HT1080 (cell line): ENCODE measurements at regions not wholly inside any gene's neighbourhood (a gene's known extent, or its start where the extent isn't known, plus 50 kb on each side); places are given as distances from the start of the nearest gene placed in this dataset.
A peak's percentile ranks its signal among the peaks of the same experiment; 100 is the strongest.

Source experiments
- DNase-seq: peaks from one replicate; pipeline ENCODE4 v3.0.0-alpha.2; 2015; ENCODE audit warnings: low read depth

DNA sequence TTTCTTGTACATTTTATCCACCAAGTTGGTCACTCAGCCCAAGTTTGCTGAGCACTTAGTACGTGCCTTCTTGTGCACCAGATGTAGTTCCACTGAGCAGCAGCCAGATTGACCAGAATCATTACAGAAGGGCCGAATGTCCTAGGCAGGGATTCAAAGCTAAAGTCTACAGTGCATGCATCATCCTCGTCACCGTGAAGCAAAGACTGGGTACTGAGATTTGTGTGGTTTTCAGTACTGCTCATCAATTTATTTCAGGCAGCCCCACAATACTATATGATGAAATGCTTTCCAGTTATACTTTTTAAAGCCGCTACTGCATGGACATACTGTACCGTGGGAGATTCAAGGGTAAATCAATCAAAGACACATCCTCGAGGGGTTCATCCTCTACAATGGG, 227.0 kb downstream of the ARRDC4 start:
- DNase-seq: no peak

DNA sequence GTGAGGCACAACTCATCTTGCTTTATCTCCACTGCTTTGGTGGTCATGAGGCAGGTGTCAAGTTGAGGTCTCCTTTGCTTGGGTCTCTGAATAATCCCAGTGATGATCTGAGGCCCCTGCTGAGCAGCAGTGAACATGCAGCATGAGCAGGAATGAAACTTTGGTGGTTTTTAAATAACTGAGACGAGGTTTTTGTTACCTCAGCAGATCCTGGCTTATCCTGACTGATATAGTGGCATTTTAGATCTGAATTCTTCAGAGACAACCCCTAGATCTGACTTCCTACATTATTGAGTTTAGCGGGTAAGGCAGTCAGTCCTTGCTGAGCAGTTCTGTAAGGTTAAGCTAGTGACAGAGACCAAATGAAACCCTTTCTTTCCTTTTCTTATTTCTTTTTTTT, 230.4 kb downstream of the ARRDC4 start:
- DNase-seq: no peak

DNA sequence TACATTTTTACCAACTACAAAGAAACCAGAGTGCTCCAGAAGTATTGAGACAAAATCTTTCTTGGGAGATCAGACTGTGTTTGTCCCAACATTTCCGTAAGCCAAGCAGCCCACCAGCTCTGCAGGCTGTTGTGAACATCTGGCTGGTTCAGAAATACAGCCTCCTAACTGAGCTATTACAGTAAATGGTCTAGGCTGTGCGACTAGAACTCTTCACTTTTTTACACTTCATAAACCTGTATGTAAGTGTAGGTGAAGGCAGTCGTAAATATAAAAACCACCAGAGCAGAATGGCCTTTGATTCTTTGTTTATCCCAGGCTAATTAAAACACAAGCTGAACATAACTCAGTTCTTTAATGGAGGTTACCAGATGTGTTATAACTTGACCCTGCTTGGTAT, 235.3 kb downstream of the ARRDC4 start:
- DNase-seq: no peak

DNA sequence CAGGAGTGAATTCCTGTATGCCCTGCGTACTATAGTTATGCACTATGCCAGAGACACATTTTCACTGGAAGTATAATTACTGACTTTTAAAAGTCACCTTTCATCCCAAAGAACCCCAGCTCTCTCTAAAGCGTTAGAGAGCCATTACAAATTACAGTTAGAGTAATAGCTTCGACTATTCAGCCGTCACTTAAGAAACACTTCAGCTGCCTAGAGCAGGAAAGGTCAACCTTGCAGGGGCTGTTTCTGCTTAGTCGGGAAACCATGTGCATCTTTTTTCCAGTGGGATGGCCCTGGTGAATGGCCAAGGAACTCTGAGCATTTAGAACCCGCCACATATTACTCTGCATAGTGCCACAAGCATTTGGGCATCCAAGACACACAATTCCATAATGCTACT, 235.9 kb downstream of the ARRDC4 start:
- DNase-seq: no peak

DNA sequence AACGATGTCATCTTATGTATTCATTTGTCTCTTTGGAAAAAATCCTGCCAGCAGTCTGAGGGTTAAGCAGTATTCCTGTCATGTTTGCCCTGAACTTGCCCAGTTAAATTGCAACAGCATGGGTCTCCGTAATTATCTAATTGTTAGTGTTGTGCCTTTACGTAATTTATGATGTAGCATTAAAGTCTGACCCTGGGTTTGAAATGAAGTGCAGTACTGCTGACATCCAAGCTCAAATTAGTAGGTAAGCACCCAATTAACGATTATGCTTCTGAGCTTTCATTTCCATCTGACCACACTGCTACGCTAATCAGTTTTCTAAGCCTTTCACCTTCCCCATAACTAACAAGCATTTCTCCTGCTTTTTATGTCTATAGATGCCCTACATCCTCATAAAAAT, 241.8 kb downstream of the ARRDC4 start:
- no peak for DNase-seq

DNA sequence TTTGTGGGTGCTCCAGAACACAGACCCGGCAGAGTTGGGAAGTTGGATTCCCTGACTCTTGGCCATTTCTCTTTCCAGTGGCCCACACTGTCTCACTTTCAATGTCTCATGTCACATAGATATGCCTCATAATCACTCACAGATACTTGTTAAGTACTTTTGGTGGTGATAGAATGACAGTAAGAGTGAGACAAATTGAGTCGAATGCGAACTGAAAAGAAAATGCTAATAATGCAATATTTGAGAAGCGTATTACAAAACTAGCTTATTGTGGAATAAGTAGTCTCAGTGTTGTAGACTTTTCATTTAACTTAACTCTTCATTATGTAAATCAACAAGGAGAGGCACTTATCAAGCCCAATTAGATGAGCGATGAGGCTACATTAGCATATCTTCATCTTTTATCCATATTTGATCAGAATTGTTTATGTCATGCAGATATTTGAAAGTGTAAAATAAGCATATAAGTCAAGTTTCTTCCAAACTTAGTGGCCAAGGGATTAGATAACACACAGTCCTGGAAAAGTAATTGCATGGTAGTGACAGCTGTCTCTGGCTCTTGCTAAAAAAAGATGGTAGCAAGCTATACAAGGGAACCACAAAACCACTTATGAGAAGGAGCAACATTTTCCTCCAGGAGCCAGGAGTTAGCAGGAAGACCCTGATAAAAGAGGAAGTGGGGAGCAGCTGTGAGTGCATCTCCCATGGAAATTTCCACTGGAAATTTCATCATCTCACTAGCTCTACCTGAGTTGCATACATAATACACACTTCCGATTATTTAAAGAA, 243.6 kb downstream of the ARRDC4 start:
- DNase-seq: no peak

DNA sequence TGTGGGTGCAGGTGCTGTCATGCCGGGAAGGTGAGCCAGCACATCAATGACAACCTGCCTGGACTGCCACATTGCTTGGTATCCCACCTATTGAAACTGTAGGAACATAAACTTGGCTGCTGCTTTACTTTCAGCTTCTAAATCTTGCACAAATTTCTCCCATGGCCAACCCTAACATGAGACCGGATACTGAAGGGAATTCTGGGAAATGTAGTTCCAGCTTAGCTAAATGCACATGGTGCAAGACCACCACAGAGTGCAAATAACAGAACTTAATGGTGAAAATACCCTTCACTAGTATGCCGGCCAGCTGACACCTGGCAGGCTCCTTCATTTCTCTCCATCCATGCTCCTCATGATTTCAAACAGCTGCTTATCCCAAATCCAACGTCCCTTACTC, 247.4 kb downstream of the ARRDC4 start:
- no peak for DNase-seq

DNA sequence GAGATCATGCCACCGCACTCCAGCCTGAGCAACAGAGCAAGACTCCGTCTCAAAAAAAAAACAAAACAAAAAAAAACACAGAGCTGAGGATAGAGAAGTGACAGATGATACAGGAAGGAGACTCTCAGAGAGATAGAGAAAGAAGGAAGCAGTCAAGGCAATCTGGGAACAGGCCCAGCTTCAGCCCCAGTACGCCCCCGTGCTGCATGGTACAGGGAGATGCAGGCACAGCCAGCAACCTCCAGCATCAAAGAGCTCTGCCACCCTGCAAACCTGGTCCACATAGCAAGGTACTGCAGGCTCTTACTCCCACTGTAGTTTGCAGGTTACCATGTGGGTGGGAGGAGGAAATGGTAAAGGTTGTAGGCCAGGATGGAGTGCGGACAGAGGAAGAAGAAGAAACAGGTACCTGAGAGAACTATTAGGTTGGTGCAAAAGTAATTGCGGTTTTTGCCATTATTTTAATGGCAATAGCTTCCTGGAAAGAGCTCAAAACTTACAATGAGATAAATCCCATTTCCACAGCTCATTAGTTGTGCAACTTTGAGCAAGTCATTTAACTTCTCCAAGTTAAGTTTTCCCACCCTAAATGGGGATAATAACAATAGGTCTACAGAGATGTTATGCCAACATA, 253.0 kb downstream of the ARRDC4 start:
- DNase-seq: no peak

DNA sequence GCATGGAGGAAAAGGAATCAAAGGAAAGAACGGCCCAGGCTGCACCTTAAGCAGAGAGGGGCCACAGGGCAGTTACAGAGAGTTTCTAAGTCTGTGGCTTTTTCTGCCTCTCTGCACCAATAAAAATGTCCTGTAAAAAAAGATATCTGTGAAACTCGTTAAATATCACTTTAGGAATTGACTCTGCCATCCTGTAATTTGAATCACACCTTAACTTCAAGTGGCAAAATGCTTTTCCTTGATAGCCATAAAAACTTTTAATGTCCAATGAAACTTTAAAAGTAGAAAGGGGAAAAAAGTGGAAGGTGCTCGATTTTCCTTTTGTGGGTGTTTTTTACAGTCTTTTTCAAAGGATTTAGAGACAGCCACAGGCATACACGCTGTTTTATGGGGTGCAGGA, 255.7 kb downstream of the ARRDC4 start:
- DNase-seq: no peak

DNA sequence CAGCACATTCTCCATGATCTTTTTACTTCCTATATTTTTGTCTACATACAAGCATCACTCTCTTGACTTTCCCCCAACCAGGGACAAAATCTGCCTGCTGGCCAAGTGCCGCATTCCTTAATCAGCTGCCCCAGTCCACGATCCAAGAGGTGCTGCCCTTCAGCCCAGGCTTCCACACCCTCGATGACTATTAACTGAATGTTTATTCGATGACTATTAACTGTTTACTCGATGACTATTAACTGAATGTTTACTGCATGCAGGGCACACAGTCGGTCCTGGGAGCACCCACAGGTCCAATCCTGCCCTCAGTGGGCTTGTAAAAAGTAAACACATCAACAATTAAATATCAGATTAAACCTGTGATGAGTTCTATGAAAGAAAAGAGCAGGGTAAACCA, 256.9 kb downstream of the ARRDC4 start:
- no peak for DNase-seq

DNA sequence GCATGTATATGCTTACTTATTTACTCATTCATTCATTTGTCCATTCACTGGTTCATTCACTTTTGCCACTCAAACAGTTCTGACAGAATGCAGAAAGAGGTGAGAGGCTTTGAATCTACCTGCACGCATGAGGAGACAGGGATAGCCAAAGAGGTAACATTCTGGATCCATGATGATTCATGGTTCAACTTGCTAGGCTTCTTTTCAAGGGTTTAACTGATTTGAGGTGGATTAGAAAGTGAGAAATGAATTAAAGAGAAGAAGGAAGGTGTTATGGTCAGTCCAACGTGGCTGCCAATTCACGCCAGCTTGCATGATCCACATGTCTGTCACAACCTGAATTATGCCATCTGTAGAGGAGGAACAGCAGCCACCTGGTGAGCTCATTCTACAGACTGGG, 260.6 kb downstream of the ARRDC4 start:
- no peak for DNase-seq

DNA sequence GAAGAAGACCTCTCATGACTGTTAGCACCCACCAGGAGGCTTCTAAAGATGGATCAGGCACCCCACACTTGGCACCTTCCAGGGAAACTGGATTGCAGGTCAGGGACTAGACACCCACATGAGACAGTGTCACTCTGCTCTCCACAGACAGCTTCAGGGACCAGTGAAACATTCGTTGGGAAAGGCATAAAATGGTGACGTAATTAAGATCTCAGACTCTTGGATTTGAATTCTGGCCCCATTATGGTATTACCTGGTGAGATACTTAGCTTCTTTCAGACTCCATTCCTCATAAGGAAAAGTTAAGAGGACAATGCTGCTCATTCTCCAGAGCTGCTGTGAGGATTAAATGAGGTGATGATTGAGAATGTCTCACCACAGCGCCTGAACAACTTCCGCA, 261.1 kb downstream of the ARRDC4 start:
- no peak for DNase-seq

DNA sequence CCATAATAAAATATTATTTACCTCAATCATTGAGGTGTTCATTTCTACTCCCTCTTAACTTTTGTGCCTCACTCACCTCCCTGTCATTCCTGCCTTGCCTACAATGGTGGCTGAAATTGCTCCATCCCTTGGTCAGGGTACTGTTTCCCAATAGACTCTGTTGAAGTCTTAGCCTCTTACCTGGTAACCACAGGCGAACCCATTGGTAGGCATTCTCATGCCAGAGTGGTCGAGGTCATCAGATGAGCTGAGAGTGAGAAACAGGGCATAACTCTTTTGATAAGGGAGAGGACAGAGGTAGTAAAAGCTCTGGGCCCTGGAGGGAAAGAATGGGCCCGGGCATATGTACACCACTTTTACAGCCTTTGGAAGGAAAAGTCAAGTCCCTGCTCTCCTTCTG, 265.6 kb downstream of the ARRDC4 start:
- DNase-seq: no peak

DNA sequence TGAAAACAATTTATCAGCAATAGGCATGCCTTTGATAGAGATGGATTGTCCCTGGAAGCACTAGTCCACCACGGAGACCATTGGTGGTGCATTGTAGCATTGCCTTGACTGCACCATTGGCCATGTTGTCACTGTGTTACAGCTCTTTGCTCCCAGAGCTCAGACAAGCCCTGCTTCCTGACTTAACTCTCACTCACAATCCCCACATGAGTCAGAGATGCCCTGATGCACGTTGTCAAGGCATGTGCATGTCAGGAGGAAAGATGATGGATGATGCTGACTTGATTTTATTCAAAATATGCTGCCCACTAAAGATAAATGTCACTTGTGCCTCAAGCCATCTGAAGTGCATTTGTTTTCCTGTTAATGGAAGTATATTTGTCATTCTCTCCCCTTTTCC, 266.1 kb downstream of the ARRDC4 start:
- DNase-seq: no peak

DNA sequence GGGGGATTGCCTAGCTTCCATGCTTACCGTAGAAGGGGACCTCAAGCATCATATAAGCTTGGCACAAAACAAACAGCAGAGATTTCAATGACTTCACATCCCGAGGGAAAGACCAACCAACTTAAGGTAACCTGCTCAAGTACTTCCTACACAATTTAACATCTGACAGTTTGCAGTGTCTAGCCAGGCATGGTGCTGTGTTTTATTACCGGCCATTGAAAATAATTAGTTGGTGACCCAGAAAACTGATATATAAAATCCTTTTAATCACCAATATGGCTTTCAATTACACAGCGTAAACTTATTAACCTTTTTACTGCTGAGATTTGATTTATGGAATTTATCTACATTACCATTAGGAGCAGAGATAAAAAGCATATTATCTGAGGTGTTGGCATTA, 268.3 kb downstream of the ARRDC4 start:
- no peak for DNase-seq

DNA sequence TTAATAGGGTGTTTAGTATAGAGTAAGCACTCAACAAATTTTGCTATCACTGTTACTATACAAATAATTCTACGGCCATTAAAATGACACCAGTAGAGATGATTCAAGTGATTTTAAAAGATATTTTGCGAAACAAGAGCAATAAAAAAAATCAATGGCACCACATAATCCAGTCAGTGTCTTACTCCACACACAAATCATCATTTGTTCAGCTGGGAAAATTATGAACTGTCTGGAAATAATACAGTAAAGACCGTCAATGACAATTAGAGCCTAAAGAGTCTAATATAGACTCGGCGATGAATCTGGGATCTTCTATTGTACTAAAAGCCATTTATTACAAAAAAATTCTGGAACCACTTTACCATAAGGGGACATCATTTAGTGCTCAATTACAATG, 270.5 kb downstream of the ARRDC4 start:
- no peak for DNase-seq

DNA sequence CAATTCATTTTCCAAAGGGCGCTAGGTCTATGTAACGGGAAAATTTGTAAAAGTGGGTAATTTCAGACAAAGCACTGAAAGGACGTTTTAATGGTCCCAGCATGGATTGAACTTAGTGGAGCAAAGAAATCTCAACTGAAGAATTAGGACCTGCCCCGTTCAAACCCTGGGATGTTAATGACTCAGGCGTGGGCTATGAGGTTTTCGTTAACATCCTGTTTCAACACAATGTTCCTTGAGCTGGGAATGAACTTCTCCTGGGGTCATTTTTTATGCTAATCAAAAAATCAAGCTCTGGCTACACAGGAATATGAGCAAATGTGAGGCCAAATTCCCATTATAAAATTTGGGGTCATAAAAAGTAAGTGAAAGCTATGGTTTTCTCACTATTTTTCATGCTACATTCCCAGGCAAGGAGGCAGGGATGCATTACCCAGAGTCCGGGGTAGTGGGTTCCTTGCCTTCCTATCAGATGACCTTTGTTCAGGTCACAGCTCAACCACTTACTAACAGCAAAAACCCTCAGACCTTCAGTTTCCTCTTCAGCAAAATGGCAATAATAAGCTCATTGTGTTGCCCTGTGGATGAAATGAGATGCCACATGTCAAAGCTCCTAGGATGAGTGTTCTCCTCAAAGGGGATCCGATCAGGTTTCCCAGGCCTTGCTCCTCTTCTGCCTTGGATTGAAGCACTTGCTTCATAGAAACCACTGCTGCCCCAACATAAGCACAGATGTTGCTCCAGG, 271.4 kb downstream of the ARRDC4 start:
- DNase-seq: peak; percentile 78

DNA sequence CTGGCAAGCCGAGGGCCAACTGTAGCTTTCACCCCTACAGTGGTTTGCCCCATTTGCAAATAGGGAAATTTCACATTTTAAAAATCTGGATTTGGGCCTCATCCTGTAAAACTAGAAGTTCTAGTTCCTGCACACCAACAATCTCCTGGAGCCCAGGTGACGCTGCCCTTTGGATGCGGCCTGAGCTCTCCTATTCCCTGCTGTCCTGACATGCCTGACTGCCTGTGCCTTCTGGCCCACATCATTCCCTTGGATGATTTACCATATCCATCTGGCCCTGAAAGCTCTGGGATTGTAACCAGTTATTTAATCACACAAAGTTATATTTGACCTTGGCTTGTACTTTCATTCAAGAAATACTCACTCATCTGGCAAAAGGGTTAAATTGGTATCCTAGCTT, 272.3 kb downstream of the ARRDC4 start:
- DNase-seq: no peak

DNA sequence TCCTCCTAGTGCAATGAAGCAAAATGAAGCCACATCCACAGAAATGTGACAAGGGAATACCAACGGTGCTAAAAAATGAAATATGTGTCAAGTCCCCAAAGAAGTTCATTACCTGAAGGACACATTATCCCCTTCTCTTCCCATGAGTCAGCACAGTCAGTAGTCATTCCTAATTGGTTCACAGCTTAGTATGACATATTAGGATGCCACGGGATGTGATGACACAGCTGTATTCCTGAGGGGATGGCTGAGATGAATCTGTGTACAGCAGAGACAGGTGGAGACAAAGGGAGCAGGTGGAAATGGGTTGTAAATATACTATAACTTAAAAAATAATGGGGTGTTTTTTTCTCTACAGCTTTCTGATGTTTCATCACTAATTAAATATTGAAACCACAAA, 273.4 kb downstream of the ARRDC4 start:
- no peak for DNase-seq

DNA sequence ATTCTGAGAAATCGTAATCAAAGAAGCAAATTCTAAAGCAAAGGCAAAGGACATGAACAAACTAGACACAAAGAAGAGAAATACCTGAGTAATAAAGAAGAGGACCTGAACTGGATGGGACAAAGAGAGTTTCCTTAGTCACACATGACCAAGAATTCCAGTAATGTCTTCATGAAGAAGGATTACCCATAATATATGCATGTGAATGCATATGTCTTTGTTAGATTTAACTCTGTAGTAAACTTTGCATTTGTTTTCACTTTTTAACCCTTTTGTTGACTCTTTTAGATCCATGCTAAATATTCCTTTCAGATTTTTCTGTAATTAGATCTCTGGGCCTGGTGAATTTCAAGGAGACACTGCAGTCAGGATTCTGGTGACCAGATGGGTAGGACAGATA, 279.8 kb downstream of the ARRDC4 start:
- DNase-seq: no peak

DNA sequence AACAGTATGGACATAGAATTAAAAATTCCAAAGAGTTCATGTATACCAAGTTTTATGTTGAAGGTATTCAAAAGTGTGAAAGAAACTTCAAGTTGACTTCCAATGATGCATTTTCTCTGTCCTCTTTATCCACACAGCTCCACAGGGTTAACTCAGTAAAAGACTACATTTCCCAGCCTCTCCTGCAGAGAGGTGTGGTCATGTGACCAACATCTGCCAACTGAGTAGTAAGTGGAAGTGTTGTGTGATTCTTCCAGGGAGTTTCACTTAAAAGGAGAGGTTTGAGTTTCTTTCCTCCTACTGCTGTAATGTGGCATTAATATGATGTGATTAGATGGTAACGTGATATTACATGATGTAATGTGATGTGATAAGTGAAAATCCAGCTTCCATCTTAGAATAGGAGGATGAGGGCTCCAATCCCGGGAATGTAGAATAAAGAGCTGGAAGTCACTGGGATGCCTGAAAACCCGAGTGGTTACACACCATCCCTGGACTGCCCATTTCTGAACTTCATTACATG, 280.6 kb downstream of the ARRDC4 start:
- DNase-seq: peak; percentile 46

DNA sequence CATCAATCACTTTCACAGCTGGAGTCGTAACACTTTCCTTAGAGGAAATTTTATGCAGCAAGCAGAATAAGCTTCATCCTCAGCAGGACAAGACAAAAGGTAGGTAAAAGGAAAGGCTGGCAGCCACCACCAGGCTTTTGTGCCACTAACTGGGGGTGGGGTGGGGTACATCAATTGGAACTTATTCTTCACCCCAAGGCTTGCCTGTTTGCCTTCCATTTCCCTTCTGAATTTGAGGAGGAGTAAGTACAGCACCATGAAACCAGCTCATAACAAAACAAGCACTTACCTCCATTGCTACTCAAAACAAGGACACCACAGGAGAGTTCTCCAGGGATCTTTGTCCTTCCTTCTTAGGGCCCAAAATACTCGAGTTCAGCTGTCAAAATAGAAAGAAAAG, 296.8 kb downstream of the ARRDC4 start:
- no peak for DNase-seq
